Astrocyte (in vitro differentiated cells and primary cell): ENCODE measurements at regions not wholly inside any gene's neighbourhood (a gene's known extent, or its start where the extent isn't known, plus 50 kb on each side); places are given as distances from the start of the nearest gene placed in this dataset.

Experiments
- CTCF ChIP-seq: IDR thresholded peaks from 2 replicates; pipeline ENCODE4 v1.5.1; 2011; ENCODE audit warnings: low read depth, mild to moderate bottlenecking, inconsistent platforms, low read length, moderate library complexity; ENCODE audit not compliant: insufficient read depth
- EZH2 ChIP-seq: IDR thresholded peaks from 2 replicates; pipeline ENCODE4 v1.6.1; 2012; ENCODE audit warnings: mild to moderate bottlenecking, low read length, inconsistent platforms; ENCODE audit not compliant: insufficient read depth

DNA sequence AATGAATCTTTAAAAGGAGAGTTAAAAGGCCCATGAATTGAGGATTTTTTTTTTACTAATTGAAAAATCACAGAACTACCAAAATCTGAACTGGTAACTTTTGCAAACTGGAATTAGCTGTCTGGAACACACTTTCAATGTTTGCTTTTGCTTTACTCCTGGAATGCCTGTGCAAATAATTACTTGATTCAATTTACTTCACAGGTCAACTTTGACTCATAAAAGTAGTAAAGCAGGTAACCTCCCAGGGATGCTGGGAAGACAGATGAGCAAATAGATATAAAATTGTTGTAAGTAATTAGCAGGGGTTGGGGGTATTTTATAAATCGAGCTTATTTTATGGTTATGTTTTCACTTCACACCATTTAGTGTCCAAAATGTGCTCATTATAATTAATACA, 398.3 kb upstream of the HNRNPA3 start:
- TF ChIP-seq CTCF, result no peak
- no peak for TF ChIP-seq EZH2
